ENCODE measurements at regions not wholly inside any gene's neighbourhood (a gene's known extent, or its start where the extent isn't known, plus 50 kb on each side); places are given as distances from the start of the nearest gene placed in this dataset.
"Not testable (repeated sequence)": the region's sequence is repeated elsewhere in the genome, so short reads cannot be mapped to it uniquely, and the experiment has no call there.

GRCh38 chr4:156545003-156545785, 426.4 kb downstream of the PDGFC start:
- DNase-seq (ENCODE audit: low spot score), result no peak

- no peak for DNase-seq (ENCODE audit: low spot score)
These were observed 432.2 kb downstream of the PDGFC start for GRCh38 chr4:156539376-156539775.

- no peak for DNase-seq (ENCODE audit: low spot score)
These were observed 432.8 kb downstream of the PDGFC start for GRCh38 chr4:156538651-156539257.

GRCh38 chr4:156538210-156538609, 433.4 kb downstream of the PDGFC start:
- no peak for DNase-seq (ENCODE audit: low spot score)

GRCh38 chr4:156537286-156537685, 434.3 kb downstream of the PDGFC start:
- no peak for DNase-seq (ENCODE audit: low spot score)

- no peak for DNase-seq (ENCODE audit: low spot score)
These were observed 434.9 kb downstream of the PDGFC start for GRCh38 chr4:156536661-156537060.

- no peak for DNase-seq (ENCODE audit: low spot score)
These were observed 437.4 kb downstream of the PDGFC start for GRCh38 chr4:156534205-156534604.

GRCh38 chr4:156528216-156528615, 443.4 kb downstream of the PDGFC start:
- no peak for DNase-seq (ENCODE audit: low spot score)

GRCh38 chr4:156527237-156527993, 444.2 kb downstream of the PDGFC start:
- DNase-seq (ENCODE audit: low spot score), result no peak

GRCh38 chr4:156523991-156524390, 447.6 kb downstream of the PDGFC start:
- DNase-seq (ENCODE audit: low spot score), result no peak

GRCh38 chr4:156523492-156523891, 448.1 kb downstream of the PDGFC start:
- DNase-seq (ENCODE audit: low spot score), result no peak

GRCh38 chr4:156521631-156522030, 450.0 kb downstream of the PDGFC start:
- no peak for DNase-seq (ENCODE audit: low spot score)

- DNase-seq (ENCODE audit: low spot score), result no peak
These were observed 453.6 kb downstream of the PDGFC start for GRCh38 chr4:156517956-156518355.

GRCh38 chr4:156517546-156517945, 454.1 kb downstream of the PDGFC start:
- DNase-seq (ENCODE audit: low spot score), result no peak

GRCh38 chr4:156516698-156517097, 454.9 kb downstream of the PDGFC start:
- no peak for DNase-seq (ENCODE audit: low spot score)

- DNase-seq (ENCODE audit: low spot score), result no peak
These were observed 456.3 kb downstream of the PDGFC start for GRCh38 chr4:156515295-156515694.

GRCh38 chr4:156512622-156513021, 459.0 kb downstream of the PDGFC start:
- no peak for DNase-seq (ENCODE audit: low spot score)

GRCh38 chr4:156509921-156510320, 461.7 kb downstream of the PDGFC start:
- DNase-seq (ENCODE audit: low spot score), result not testable (repeated sequence)

GRCh38 chr4:156505341-156505955, 466.2 kb downstream of the PDGFC start:
- no peak for DNase-seq (ENCODE audit: low spot score)

- no peak for DNase-seq (ENCODE audit: low spot score)
These were observed 468.5 kb downstream of the PDGFC start for GRCh38 chr4:156503119-156503518.

- DNase-seq (ENCODE audit: low spot score), result no peak
These were observed 469.6 kb downstream of the PDGFC start for GRCh38 chr4:156501962-156502361.

GRCh38 chr4:156499684-156500083, 471.9 kb downstream of the PDGFC start:
- DNase-seq (ENCODE audit: low spot score), result no peak

GRCh38 chr4:156497486-156497885, 474.1 kb downstream of the PDGFC start:
- no peak for DNase-seq (ENCODE audit: low spot score)

Measured in putamen (tissue), 1 donor.